ENCODE measurements at regions not wholly inside any gene's neighbourhood (a gene's known extent, or its start where the extent isn't known, plus 50 kb on each side); places are given as distances from the start of the nearest gene placed in this dataset.

- no peak for DNase-seq
Observed at GRCh38 chr3:22113453-22113852, 362.4 kb upstream of the ZNF385D start.

- DNase-seq: no peak
Observed at GRCh38 chr3:22115581-22115980, 364.6 kb upstream of the ZNF385D start.

GRCh38 chr3:22117091-22117490 lies 366.1 kb upstream of the ZNF385D start:
- DNase-seq: no peak

DNA sequence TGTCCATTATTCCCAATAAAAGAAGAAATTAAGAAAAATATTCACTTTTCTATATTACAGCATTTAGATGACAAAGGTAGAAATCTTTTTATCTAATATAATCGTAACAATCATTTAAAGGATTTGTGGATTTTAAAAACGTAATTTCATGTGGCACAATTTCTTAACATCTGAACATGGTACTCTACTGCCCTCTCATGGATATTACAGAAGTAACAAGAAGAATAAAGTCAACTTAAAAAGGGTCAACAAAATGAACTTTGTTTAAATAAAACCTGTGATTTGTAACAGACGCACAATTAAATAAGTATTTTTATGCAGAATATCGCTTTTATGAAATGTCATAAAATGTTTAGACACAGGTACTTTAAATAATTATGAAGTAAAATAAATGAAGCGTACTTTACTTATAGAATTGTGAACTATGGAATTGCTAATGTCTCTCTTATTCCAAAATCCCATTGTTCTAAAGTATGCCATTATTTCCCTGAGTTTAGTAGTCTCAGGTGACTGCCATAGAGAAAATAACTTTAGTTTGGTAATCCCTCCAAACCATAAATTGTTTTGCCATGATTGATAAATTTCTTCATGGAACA lies 366.8 kb upstream of the ZNF385D start:
- DNase-seq: peak; percentile 51

DNA sequence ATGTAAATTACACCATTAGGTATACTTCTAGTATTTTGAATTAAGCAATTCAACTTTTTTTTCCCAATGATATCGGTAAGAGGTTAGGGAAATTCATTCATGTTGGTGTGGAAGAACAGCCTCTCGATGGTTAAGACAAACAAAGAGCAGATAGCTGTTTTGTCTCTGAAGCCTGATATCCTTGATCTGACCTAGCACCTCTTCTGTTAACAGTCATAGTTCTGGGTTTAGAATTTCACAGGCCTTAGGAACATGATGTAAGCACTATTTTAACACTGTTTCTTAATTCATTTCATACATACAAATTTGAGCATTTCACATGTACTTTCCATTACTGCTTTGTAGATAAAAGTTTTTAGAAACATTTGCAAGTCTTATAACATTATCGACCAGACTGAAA lies 367.5 kb upstream of the ZNF385D start:
- no peak for DNase-seq

DNA sequence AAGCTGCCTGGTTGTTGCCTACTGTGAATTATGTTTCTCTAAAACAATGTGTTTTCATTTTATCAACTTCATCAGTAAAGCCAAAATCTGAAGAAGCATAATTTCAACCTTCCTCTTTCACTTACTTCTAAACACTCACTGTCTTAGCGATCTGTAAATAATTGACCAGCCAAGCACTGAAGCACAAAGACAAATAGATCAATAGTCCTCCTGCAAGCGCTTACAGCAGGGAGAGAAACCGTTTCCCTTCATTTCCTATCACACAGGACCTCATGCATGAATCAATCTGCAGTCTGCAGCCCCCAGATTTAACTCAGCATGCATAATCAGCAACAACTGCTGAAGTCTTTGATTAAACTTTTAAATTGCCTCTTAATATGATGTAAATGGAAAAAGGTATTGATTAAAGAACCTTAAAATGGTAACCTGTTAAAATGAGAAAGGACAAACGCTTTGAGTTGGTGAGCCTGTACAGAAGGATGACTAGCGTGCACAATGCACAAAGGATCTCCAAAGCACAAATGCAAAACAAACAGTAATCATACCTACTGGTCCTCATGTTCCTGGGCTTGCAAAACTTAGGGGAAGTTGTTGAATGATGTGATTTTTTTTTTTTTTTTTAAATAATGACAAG lies 370.2 kb upstream of the ZNF385D start:
- DNase-seq: no peak

- no peak for DNase-seq
Observed at GRCh38 chr3:22122567-22122966, 371.6 kb upstream of the ZNF385D start.

GRCh38 chr3:22129101-22129500 lies 378.1 kb upstream of the ZNF385D start:
- DNase-seq: no peak

GRCh38 chr3:22141769-22142168 lies 390.8 kb upstream of the ZNF385D start:
- no peak for DNase-seq

- DNase-seq: no peak
Observed at GRCh38 chr3:22147161-22147560, 396.2 kb upstream of the ZNF385D start.

- no peak for DNase-seq
Observed at GRCh38 chr3:22156868-22157267, 405.9 kb upstream of the ZNF385D start.

- no peak for DNase-seq
Observed at GRCh38 chr3:22157848-22158247, 406.8 kb upstream of the ZNF385D start.

DNA sequence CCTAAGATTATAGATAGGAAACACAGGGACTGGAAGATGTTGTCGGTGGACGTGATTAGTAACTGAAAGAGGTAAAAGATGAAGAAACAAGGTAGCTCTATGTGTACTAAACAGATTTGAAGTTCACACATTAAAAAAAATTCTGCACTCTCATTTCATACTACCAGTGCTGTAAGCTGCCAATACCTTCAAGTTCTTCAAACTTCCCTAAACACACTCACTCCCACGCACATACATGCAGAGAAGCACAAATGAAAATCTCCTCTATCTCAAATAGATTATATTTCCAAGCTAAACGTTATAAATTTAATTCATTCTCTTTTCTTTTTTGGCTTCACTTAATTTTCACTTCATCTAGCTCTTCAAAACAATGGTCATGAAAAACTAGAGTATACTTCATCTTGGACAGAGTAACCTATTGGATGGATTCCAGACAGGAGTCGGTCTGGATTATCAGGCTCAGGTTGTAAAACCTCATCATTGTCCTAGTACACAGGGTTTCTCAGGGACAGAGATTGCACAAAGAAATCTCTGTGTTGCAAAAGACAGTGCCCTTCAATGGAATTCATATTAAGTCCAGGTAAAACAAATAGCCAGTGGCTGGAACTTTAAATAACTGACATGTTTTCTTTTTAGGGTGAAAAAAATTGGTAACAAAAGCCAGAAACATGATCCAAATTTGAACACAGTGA lies 408.1 kb upstream of the ZNF385D start:
- no peak for DNase-seq

DNA sequence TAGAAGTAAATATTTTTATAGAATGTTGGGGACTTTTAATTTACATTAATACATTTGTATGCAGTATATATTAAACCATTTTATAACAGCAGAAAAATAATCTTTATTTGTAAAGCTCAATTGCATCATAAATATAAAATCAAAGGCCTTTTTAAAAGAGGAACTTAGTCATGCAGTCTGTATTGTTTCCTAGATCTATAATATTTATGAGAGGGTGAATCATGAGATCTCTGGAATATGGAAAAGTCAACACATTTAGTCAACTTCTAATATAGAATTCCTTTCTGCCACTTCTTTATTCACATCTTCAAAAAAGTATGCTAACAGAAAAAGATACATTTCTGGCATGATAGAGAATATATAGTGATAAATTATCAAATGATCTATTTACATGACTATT lies 410.3 kb upstream of the ZNF385D start:
- no peak for DNase-seq

DNA sequence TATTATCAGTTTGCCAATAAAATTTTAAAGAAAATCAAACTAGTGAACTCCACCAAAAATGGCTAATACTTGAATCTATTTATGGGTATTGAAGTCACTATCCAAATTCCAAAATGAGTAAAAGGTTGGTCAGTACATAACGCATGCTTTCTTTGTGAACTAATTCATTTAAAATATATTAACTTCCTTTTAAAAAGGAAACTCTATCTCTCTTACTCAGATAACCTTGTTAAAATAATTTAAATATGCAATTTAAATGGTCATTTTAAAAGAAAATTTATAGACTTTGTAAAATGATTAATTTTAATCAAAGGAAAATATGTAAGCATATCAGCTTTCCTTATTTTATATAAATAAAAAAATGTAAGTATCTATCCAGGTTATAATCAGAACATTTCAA lies 419.4 kb upstream of the ZNF385D start:
- DNase-seq: no peak

GRCh38 chr3:22172964-22173363 lies 422.0 kb upstream of the ZNF385D start:
- no peak for DNase-seq

- DNase-seq: no peak
Observed at GRCh38 chr3:22175947-22176346, 424.9 kb upstream of the ZNF385D start.

DNA sequence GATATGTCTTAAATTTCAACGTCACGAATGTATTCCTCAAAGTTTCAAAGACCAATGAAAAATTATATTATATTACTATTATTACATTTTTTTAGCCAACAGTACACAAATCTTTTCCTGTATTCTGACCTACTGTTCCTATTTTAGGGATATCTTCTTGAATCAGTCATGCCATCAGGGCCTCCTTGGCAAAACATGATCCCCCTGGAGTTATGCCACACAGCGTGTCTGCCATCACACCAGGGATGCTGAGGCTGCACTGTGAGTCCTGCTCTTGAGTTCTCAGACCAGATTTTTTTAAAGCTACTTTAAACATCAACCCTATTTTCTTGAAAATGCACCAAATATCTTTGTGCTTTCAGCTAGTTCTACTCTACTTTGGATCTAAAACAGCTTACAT lies 425.9 kb upstream of the ZNF385D start:
- DNase-seq: no peak

- DNase-seq: no peak
Observed at GRCh38 chr3:22189616-22190015, 438.6 kb upstream of the ZNF385D start.

DNA sequence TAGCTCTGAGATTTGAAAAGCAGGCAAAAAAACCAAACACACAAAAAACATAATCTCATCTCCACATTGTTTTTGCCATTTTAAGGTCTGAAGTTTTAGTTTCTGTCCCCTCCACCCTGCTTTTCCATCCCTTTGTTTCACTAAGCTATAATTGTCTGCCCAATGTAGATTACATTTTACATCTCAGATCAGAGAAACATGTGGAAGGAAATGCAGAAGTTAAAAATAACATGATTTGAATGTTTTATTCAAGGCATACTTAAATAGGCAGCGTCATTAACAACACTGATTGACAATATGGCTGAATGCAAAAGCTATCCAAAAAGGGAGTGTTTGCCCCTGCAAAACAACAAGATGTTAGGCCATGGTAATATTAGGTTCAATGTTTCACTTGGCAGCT lies 448.1 kb upstream of the ZNF385D start:
- no peak for DNase-seq

- no peak for DNase-seq
Observed at GRCh38 chr3:22208844-22209243, 457.8 kb upstream of the ZNF385D start.

- no peak for DNase-seq
Observed at GRCh38 chr3:22209578-22209977, 458.6 kb upstream of the ZNF385D start.

DNA sequence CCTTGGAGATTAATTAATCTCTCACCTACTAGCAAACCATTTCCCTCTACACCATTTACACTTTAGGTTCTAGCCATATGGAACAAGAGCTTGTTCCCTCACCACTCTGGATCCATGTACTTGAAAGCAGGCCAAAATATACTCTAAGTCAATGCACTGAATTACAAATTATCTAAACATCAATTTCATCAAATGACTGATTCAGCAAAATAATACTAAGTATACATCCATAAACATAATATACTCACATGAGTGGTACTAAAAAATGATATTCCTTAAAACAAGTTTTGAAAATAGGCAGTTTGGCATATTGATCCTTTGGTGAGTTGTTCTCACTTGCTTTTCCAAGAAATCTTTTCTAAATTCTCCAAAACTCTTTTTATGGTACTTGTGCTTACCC lies 459.7 kb upstream of the ZNF385D start:
- DNase-seq: no peak

DNA sequence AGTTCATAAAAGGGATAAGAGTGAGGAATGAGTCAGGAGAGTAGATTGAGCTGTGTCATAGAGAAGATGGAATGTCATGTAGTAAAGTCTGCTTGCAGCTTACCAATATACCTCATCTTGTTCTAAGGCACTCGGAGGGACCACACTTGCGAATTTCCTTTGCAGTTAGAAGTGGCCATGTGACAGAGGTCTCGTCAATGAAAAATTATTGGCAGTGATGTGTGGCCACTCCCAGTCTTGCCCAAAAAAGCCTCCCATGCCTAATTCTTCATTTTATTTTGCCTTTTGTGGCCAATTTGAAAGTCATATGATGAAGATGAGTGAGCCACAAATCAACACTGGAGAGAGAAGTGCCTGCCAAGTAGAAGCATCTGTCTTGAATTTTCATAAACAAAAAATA lies 465.6 kb upstream of the ZNF385D start:
- DNase-seq: no peak
